Small intestine (tissue), 7 donors: ENCODE measurements at regions not wholly inside any gene's neighbourhood (a gene's known extent, or its start where the extent isn't known, plus 50 kb on each side); places are given as distances from the start of the nearest gene placed in this dataset.
"Not testable (repeated sequence)": the region's sequence is repeated elsewhere in the genome, so short reads cannot be mapped to it uniquely, and the experiment has no call there.

Experiments used
- DNase-seq, 2 donors: peaks; one replicate each; pipeline versions ENCODE4 v3.0.0 to v3.0.0-alpha.2; 2013
- FAIRE-seq: peaks from 2 replicates; lab custom pipeline; 2012; peaks lifted over from hg19 to GRCh38; lab: Jason Lieb, UNC
- H3K27ac ChIP-seq, 3 donors: one replicate each; pipeline ENCODE4 v1.5.1; 2013; ENCODE audit warnings: low read length in 2 of 3, mild to moderate bottlenecking in 2 of 3, control low read depth in 1 of 3, inconsistent platforms in 1 of 3, low read depth in 1 of 3, moderate library complexity in 1 of 3
- H3K27me3 ChIP-seq, 3 donors: one replicate each; pipeline ENCODE4 v1.6.1; 2013; ENCODE audit warnings: low read length in 3 of 3, inconsistent platforms in 1 of 3; ENCODE audit not compliant: control insufficient read depth in 3 of 3, insufficient read depth in 3 of 3
- H3K36me3 ChIP-seq, 3 donors: one replicate each; pipeline ENCODE4 v1.6.1; 2013; ENCODE audit warnings: low read length in 3 of 3, inconsistent platforms in 1 of 3, low read depth in 1 of 3, mild to moderate bottlenecking in 1 of 3, moderate library complexity in 1 of 3; ENCODE audit not compliant: control insufficient read depth in 3 of 3, insufficient read depth in 2 of 3
- H3K4me1 ChIP-seq, 3 donors: one replicate each; pipeline ENCODE4 v1.6.1; 2013; ENCODE audit warnings: low read length in 2 of 3, inconsistent platforms in 1 of 3, low read depth in 1 of 3, mild to moderate bottlenecking in 1 of 3, moderate library complexity in 1 of 3; ENCODE audit not compliant: control insufficient read depth in 3 of 3, insufficient read depth in 2 of 3
- H3K4me3 ChIP-seq, 3 donors: one replicate each; pipeline ENCODE4 v1.5.1; 2013; ENCODE audit warnings: low read length in 3 of 3, control low read depth in 1 of 3, inconsistent platforms in 1 of 3, low read depth in 1 of 3, mild to moderate bottlenecking in 1 of 3, moderate library complexity in 1 of 3
- H3K9me3 ChIP-seq, 2 donors: one replicate each; pipeline ENCODE4 v1.6.1; 2013; ENCODE audit warnings: low read depth in 1 of 2, low read length in 1 of 2; ENCODE audit not compliant: control insufficient read depth in 2 of 2, insufficient read depth in 1 of 2
- WGBS, 3 donors: extraction: QIAGEN DNeasy Blood & Tissue Kit; methylation state at CpG; one replicate each; pipeline ENCODE4 v1.1.7; 2013; 5-methylcytosine and 5-hydroxymethylcytosine counted together
- donor health status: healthy with polysubstance abuse.
- donor health status: control.
- donor health status: control.
- donor health status: Bipolar disorder and iron deficiency.
- donor health status: healthy.

- no peaks in the 10 kb centered on the region for H3K4me1 ChIP-seq
- no peak overlapping the region for H3K27ac ChIP-seq
- no peaks in the 10 kb centered on the region for H3K27me3 ChIP-seq
- no peak overlapping the region for H3K4me3 ChIP-seq
- H3K36me3 ChIP-seq, result no peaks in the 10 kb centered on the region
- peaks cover 0 to 7% of the 10 kb centered on the region in 2 donors for H3K9me3 ChIP-seq
- no peak for FAIRE-seq
- 38 to 68% (median 50%) methylated on average over 1 of the region's 1 CpG for WGBS, 3 donors
- no peak for DNase-seq
Observed at GRCh38 chr4:170388255-170388654, 298.5 kb upstream of the AADAT start.

DNA sequence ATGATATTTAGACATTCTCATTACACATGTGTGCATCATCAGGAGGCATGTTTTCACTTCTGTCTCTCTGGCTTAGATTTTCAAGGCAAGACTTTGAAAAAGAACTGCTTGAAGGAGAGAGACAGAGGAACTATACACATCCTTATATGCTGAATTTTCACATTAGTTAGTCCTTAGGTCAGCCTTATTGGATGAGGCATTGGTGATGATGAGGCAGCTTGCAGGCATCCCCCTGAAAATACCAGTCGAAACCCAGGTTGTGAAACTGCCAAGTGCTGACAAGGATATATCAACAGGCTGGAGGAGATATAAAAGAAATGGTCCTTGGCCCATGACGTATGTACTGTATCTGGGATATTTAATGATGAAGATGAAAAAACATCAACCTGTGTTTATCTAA lies 297.2 kb upstream of the AADAT start:
- no peak for FAIRE-seq
- Histone ChIP-seq H3K36me3 (no peaks in the 10 kb centered on the region), H3K4me1 (no peaks in the 10 kb centered on the region), H3K27ac (no peak overlapping the region), H3K9me3 (peaks cover 0 to 7% of the 10 kb centered on the region in 2 donors), H3K4me3 (no peak overlapping the region), H3K27me3 (no peaks in the 10 kb centered on the region)
- 70 to 85% (median 74%) methylated on average over 2 of the region's 2 CpGs for WGBS, 3 donors
- DNase-seq, result no peak

GRCh38 chr4:170386511-170386910 lies 296.8 kb upstream of the AADAT start:
- FAIRE-seq, result no peak
- 68% methylated on average over 6 of the region's 6 CpGs for WGBS, 3 donors
- H3K27me3 ChIP-seq, result no peaks in the 10 kb centered on the region

GRCh38 chr4:170374770-170375169 lies 285.0 kb upstream of the AADAT start:
- peak; percentile 29 to 52 for DNase-seq
- Histone ChIP-seq H3K27ac (no peak overlapping the region), H3K4me3 (no peak overlapping the region), H3K36me3 (no peaks in the 10 kb centered on the region), H3K9me3 (peaks cover 2 to 13% of the 10 kb centered on the region in 2 donors), H3K4me1 (no peaks in the 10 kb centered on the region), H3K27me3 (no peaks in the 10 kb centered on the region)
- FAIRE-seq, result no peak
- 61 to 72% (median 70%) methylated on average over 3 of the region's 3 CpGs for WGBS, 3 donors

More at GRCh38 chr4:170386511-170386910, 296.8 kb upstream of the AADAT start:
- Histone ChIP-seq H3K27ac (no peak overlapping the region), H3K4me3 (no peak overlapping the region), H3K9me3 (peaks cover 0 to 7% of the 10 kb centered on the region in 2 donors), H3K36me3 (no peaks in the 10 kb centered on the region), H3K4me1 (no peaks in the 10 kb centered on the region)
- DNase-seq, result no peak

DNA sequence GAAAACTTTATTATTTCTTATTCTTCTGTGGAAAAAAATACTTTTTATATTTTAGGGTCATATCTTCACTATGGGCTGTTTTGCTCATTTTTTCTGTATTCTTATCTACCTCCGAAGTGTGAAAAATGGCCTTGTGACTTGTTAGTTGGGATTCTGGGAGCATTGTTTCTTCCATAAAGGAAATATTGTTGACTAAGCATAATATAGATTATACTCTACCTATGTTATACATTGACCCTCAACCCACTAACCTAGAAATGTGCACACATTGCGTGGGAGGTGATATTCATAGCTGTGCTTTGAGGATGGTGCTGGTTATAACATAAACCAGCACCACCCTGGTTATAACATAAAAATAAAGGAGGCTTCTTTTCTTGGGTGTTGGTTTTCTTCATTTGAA lies 259.2 kb upstream of the AADAT start:
- Histone ChIP-seq H3K9me3 (no peaks in the 10 kb centered on the region), H3K27me3 (no peaks in the 10 kb centered on the region), H3K4me3 (no peak overlapping the region), H3K4me1 (no peaks in the 10 kb centered on the region), H3K36me3 (no peaks in the 10 kb centered on the region), H3K27ac (no peak overlapping the region)
- WGBS, 3 donors, result 82 to 87% (median 87%) methylated on average over 2 of the region's 2 CpGs
- FAIRE-seq (no peak), DNase-seq (no peak)

DNA sequence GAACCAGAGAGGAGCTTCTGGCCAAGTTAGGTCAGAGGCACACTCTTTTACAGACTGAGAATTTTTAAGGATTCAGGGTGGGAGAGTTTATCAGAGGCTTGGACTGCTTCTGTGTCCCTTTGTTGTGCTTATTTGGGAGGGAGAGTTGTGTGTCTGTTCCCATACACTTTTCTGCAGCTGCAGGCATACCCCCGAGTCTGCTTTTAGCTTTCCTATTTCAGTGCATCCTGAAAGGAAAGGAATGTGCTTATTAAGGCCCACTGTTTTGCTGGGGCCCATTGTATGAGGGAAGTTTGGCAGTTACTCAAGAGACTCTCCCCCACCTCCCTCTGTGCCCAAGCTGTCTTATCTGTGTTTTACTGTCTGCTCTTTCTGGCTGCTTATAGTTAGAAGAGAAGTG lies 257.4 kb upstream of the AADAT start:
- H3K27ac ChIP-seq, H3K4me3 ChIP-seq, DNase-seq, H3K4me1 ChIP-seq, H3K36me3 ChIP-seq, H3K9me3 ChIP-seq, H3K27me3 ChIP-seq, FAIRE-seq: not testable (repeated sequence)
- 60 to 74% (median 65%) methylated on average over 1 of the region's 1 CpG for WGBS, 3 donors

DNA sequence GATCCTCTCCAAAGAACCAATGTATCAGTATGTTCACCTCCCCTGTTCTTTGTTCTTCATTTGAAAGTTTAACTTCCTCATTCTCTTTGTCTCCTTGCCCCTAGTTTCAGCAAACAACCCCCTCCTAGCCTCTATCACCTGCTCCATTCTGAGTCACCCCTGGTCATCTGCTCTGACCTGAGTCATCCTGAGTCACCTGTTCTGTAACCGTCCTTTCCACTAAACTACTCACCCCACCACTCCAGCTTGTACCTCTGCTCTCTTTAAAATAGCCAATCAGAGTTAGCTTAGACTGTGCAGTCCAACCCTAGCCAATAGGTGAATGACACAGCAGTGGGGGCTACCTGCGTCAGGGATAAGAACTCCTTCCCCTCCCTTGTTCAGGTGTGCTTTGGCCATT lies 249.8 kb upstream of the AADAT start:
- H3K36me3 ChIP-seq, result no peaks in the 10 kb centered on the region
- WGBS, 3 donors, result 55 to 85% (median 57%) methylated on average over 2 of the region's 2 CpGs
- peaks cover 0 to 4% of the 10 kb centered on the region in 2 donors for H3K9me3 ChIP-seq
- H3K4me3 ChIP-seq, result no peak overlapping the region
- no peak for DNase-seq
- no peak for FAIRE-seq
- H3K4me1 ChIP-seq, result no peaks in the 10 kb centered on the region
- H3K27ac ChIP-seq, result no peak overlapping the region
- no peaks in the 10 kb centered on the region for H3K27me3 ChIP-seq

- no peaks in the 10 kb centered on the region for H3K36me3 ChIP-seq
- 53 to 66% (median 54%) methylated on average over 3 of the region's 3 CpGs for WGBS, 3 donors
- no peaks in the 10 kb centered on the region for H3K27me3 ChIP-seq
- no peak overlapping the region for H3K4me3 ChIP-seq
- DNase-seq, result no peak
- no peak overlapping the region for H3K27ac ChIP-seq
- H3K4me1 ChIP-seq, result no peaks in the 10 kb centered on the region
- H3K9me3 ChIP-seq, result peaks cover 0 to 4% of the 10 kb centered on the region in 2 donors
- FAIRE-seq, result no peak
Observed at GRCh38 chr4:170336238-170336775, 246.6 kb upstream of the AADAT start.

DNA sequence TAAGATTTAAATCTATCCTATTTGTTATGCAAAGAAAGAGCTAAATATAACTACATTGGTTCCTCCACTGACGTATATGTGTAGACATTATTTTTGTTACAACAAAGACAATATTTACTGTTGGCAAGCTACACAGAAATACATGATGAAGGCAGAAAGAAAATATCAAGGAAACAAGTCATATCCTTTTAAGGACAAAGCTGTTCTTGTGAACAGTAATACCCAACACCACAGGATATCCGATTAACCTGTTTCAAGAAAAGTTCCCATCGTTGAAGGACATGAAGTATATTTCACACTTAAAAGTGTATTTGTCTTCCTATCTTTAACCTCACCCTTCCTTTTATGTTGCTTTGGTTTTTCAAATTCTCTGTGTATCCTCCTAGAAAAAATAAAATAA lies 235.8 kb upstream of the AADAT start:
- DNase-seq (no peak), FAIRE-seq (no peak)
- H3K36me3 ChIP-seq, result no peaks in the 10 kb centered on the region
- H3K27me3 ChIP-seq, result no peaks in the 10 kb centered on the region
- no peaks in the 10 kb centered on the region for H3K4me1 ChIP-seq
- no peak overlapping the region for H3K4me3 ChIP-seq
- peaks cover 0 to 6% of the 10 kb centered on the region in 2 donors for H3K9me3 ChIP-seq
- 66 to 82% (median 71%) methylated on average over 3 of the region's 3 CpGs for WGBS, 3 donors
- no peak overlapping the region for H3K27ac ChIP-seq
